ENCODE measurements at regions not wholly inside any gene's neighbourhood (a gene's known extent, or its start where the extent isn't known, plus 50 kb on each side); places are given as distances from the start of the nearest gene placed in this dataset.

DNA sequence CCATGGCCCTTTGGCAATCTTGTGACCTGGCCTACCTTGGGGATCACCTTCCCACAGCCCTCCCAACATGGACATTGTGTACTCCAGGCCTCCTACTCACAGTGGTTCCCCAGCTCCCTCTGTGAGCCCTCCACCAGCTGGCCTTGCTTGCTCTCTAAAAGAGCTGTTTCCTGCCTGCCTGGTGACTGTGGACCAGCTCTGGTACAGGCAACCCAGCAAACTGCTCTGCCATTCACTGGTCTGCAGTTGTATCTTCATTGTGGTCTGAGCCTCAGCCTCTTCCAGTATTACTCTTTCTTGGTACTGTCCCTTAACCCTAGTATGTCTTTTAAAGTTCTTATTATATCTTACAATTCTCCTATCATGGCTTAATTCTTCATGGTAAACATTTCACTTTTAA, 236.2 kb downstream of the KTN1 start (continued):
- no peak for TF ChIP-seq HNF4A (conservative IDR thresholded peaks at IDR 0.05)

DNA sequence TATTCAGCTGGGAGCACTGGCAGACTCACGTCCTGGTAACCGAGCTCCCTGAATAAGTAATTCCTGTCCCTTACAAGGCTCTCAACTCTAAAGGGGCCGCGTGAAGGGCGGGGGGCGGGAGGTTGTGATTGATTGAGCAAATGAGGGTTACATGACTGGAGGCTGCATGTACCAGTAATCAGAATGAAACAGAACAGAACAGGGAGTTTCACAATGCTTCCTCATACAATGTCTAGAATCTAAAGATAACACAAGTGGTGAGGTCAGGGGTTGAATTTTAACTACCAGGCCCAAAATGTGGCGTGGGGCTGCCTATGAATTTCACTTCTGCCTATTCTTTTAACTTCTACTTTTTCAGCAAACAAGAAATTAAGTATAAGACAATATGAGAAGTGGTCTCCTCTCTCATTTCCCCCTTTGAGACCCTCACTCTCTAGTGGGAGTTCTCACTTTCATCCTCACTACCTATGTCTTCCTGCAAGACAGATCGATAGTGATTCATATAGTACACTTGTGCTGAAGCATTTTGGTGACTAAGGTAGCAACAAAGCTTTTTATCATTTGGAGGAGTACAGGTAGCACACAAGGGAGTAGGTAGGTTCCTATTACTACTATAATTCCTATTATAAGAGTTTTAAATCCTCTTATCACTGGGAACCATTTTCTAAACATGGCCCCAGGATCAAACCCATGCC, 239.8 kb downstream of the KTN1 start:
- Histone ChIP-seq H3K36me3 (ENCODE audit: control insufficient read depth in 4 of 4, insufficient read depth in 3 of 4, low read depth in 1 of 4, low read length in 3 of 4) (no peaks in the 10 kb centered on the region), H3K4me1 (ENCODE audit: control insufficient read depth in 4 of 4, insufficient read depth in 4 of 4, low read length in 3 of 4) (no peaks in the 10 kb centered on the region), H3K9me3 (ENCODE audit: control insufficient read depth in 4 of 4, low read length in 3 of 4) (peaks cover 3 to 6% (median 4%) of the 10 kb centered on the region in 4 donors), H3K4me3 (ENCODE audit: low read depth in 1 of 3, low read length in 3 of 3) (no peak overlapping the region), H3K27ac (ENCODE audit: low read depth in 1 of 2, low read length in 2 of 2) (no peak overlapping the region), H3K27me3 (ENCODE audit: control insufficient read depth in 4 of 4, insufficient read depth in 4 of 4, low read length in 3 of 4) (no peaks in the 10 kb centered on the region), H3K9ac (ENCODE audit: low read depth in 1 of 2, low read length in 2 of 2) (no peak overlapping the region)
- TF ChIP-seq, protein P1, sequence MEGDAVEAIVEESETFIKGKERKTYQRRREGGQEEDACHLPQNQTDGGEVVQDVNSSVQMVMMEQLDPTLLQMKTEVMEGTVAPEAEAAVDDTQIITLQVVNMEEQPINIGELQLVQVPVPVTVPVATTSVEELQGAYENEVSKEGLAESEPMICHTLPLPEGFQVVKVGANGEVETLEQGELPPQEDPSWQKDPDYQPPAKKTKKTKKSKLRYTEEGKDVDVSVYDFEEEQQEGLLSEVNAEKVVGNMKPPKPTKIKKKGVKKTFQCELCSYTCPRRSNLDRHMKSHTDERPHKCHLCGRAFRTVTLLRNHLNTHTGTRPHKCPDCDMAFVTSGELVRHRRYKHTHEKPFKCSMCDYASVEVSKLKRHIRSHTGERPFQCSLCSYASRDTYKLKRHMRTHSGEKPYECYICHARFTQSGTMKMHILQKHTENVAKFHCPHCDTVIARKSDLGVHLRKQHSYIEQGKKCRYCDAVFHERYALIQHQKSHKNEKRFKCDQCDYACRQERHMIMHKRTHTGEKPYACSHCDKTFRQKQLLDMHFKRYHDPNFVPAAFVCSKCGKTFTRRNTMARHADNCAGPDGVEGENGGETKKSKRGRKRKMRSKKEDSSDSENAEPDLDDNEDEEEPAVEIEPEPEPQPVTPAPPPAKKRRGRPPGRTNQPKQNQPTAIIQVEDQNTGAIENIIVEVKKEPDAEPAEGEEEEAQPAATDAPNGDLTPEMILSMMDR (IDR thresholded peaks at IDR 0.05; ENCODE audit: low read depth, low read length, missing input control) = no peak
- TF ChIP-seq EGR1 (IDR thresholded peaks at IDR 0.05; ENCODE audit: low read depth in 2 of 2) (no peak), NR2F2 (IDR thresholded peaks at IDR 0.05) (no peak), TAF1 (conservative IDR thresholded peaks at IDR 0.05) (no peak)
- DNase-seq (ENCODE audit: low spot score) = no peak
- WGBS = 51% methylated on average over 8 of the region's 8 CpGs

DNA sequence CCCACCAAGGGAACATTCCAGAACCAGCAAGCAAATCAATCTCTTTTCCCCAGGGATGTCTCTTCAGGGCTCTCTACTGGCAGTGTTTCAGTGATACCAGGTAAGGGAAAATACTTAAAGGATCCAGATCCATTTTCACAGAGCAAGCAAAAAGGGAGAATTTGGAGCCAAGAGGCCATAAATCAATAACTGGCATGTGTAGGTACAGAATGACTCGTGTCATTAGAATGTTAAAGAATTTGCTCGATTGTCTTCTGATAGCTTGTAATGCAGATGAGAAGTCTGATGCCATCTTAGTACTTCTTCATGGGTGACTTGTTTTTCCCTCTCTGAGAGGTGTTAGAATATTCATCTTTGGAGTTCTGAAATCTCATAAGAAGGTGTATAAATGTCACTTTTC, 242.9 kb downstream of the KTN1 start:
- no peak overlapping the region for H3K27ac ChIP-seq (ENCODE audit: low read depth in 1 of 2, low read length in 2 of 2)
- H3K4me1 ChIP-seq (ENCODE audit: control insufficient read depth in 4 of 4, insufficient read depth in 4 of 4, low read length in 3 of 4) = no peaks in the 10 kb centered on the region
- no peak overlapping the region for H3K4me3 ChIP-seq (ENCODE audit: low read depth in 1 of 3, low read length in 3 of 3)
- 75% methylated on average over 2 of the region's 2 CpGs for WGBS
- no peaks in the 10 kb centered on the region for H3K27me3 ChIP-seq (ENCODE audit: control insufficient read depth in 4 of 4, insufficient read depth in 4 of 4, low read length in 3 of 4)
- TF ChIP-seq EGR1 (IDR thresholded peaks at IDR 0.05; ENCODE audit: low read depth in 2 of 2) (no peak), GABPA (IDR thresholded peaks at IDR 0.05 in 1 of 2, conservative IDR thresholded peaks at IDR 0.05 in 1 of 2) (no peak)
- TF ChIP-seq, protein P2, sequence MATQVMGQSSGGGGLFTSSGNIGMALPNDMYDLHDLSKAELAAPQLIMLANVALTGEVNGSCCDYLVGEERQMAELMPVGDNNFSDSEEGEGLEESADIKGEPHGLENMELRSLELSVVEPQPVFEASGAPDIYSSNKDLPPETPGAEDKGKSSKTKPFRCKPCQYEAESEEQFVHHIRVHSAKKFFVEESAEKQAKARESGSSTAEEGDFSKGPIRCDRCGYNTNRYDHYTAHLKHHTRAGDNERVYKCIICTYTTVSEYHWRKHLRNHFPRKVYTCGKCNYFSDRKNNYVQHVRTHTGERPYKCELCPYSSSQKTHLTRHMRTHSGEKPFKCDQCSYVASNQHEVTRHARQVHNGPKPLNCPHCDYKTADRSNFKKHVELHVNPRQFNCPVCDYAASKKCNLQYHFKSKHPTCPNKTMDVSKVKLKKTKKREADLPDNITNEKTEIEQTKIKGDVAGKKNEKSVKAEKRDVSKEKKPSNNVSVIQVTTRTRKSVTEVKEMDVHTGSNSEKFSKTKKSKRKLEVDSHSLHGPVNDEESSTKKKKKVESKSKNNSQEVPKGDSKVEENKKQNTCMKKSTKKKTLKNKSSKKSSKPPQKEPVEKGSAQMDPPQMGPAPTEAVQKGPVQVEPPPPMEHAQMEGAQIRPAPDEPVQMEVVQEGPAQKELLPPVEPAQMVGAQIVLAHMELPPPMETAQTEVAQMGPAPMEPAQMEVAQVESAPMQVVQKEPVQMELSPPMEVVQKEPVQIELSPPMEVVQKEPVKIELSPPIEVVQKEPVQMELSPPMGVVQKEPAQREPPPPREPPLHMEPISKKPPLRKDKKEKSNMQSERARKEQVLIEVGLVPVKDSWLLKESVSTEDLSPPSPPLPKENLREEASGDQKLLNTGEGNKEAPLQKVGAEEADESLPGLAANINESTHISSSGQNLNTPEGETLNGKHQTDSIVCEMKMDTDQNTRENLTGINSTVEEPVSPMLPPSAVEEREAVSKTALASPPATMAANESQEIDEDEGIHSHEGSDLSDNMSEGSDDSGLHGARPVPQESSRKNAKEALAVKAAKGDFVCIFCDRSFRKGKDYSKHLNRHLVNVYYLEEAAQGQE (IDR thresholded peaks at IDR 0.05) = no peak
- DNase-seq (ENCODE audit: low spot score) = no peak
- no peaks in the 10 kb centered on the region for H3K36me3 ChIP-seq (ENCODE audit: control insufficient read depth in 4 of 4, insufficient read depth in 3 of 4, low read depth in 1 of 4, low read length in 3 of 4)
- H3K9ac ChIP-seq (ENCODE audit: low read depth in 1 of 2, low read length in 2 of 2) = no peak overlapping the region
- peaks cover 3 to 6% (median 4%) of the 10 kb centered on the region in 4 donors for H3K9me3 ChIP-seq (ENCODE audit: control insufficient read depth in 4 of 4, low read length in 3 of 4)

DNA sequence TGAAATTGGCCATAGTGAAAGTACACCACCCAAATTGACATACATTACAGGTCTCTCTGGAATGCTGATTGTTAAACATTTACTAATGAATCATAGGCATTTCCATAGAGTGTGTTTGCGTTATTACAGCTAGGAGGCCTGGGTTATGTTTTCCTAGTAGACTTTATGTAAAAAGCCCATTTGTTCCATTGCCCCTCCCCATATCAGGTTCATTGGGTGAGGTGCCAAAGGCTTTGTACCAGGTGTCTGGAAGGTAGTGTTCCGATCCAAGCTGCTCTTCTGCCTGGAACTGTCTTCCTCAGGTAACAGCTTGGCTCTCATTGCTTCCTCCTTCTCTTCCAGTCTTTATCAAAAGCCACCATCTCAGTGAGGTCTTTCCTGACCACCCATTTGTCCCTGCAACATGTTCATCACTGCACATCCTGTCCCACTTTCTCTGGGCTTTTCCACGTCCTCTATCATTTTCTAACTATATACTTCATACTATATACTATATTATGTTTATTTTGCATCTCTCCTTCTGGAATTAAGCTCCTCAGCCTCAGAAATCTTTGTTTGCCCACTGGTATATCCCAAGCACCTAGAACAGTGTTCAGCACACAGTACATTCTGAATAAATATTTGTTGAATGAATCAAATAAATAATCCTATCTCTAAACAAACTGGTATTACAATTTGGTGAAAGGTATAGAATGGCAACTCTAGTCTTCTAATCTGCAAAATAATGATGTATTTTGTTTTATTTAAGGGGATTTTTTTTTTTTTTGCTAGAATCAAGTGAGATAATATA, 252.3 kb downstream of the KTN1 start:
- Histone ChIP-seq H3K9me3 (ENCODE audit: control insufficient read depth in 4 of 4, low read length in 3 of 4) (no peaks in the 10 kb centered on the region), H3K4me3 (ENCODE audit: low read depth in 1 of 3, low read length in 3 of 3) (no peak overlapping the region), H3K4me1 (ENCODE audit: control insufficient read depth in 4 of 4, insufficient read depth in 4 of 4, low read length in 3 of 4) (no peaks in the 10 kb centered on the region), H3K27ac (ENCODE audit: low read depth in 1 of 2, low read length in 2 of 2) (no peak overlapping the region), H3K9ac (ENCODE audit: low read depth in 1 of 2, low read length in 2 of 2) (no peak overlapping the region), H3K36me3 (ENCODE audit: control insufficient read depth in 4 of 4, insufficient read depth in 3 of 4, low read depth in 1 of 4, low read length in 3 of 4) (no peaks in the 10 kb centered on the region), H3K27me3 (ENCODE audit: control insufficient read depth in 4 of 4, insufficient read depth in 4 of 4, low read length in 3 of 4) (no peaks in the 10 kb centered on the region)
- 63% methylated on average over 3 of the region's 3 CpGs for WGBS
- DNase-seq (ENCODE audit: low spot score) = no peak
- TF ChIP-seq EGR1 (IDR thresholded peaks at IDR 0.05; ENCODE audit: low read depth in 2 of 2) (no peak), HNF4A (conservative IDR thresholded peaks at IDR 0.05) (no peak), FOXA1 (IDR thresholded peaks at IDR 0.05) (no peak), YY1 (IDR thresholded peaks at IDR 0.05) (no peak), RAD21 (IDR thresholded peaks at IDR 0.05) (no peak), NR2F2 (IDR thresholded peaks at IDR 0.05) (no peak), GABPA (IDR thresholded peaks at IDR 0.05 in 1 of 2, conservative IDR thresholded peaks at IDR 0.05 in 1 of 2) (no peak), TAF1 (conservative IDR thresholded peaks at IDR 0.05) (no peak)
- TF ChIP-seq, protein P2 (IDR thresholded peaks at IDR 0.05) = no peak
- TF ChIP-seq, protein P3, sequence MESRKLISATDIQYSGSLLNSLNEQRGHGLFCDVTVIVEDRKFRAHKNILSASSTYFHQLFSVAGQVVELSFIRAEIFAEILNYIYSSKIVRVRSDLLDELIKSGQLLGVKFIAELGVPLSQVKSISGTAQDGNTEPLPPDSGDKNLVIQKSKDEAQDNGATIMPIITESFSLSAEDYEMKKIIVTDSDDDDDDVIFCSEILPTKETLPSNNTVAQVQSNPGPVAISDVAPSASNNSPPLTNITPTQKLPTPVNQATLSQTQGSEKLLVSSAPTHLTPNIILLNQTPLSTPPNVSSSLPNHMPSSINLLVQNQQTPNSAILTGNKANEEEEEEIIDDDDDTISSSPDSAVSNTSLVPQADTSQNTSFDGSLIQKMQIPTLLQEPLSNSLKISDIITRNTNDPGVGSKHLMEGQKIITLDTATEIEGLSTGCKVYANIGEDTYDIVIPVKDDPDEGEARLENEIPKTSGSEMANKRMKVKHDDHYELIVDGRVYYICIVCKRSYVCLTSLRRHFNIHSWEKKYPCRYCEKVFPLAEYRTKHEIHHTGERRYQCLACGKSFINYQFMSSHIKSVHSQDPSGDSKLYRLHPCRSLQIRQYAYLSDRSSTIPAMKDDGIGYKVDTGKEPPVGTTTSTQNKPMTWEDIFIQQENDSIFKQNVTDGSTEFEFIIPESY (IDR thresholded peaks at IDR 0.05) = no peak

Measured in liver (tissue), 8 donors.